Stomach (tissue), 8 donors: ENCODE measurements at regions not wholly inside any gene's neighbourhood (a gene's known extent, or its start where the extent isn't known, plus 50 kb on each side); places are given as distances from the start of the nearest gene placed in this dataset.

ENCODE experiments used
- DNase-seq, 2 donors: peaks; one replicate each; pipeline versions ENCODE4 v3.0.0 to v3.0.0-alpha.2; 2013 to 2019
- H3K27ac ChIP-seq, 5 donors: fragments of 200-600 bp in 4 of 5; sonication (generic) in 4 of 5; one replicate each; pipeline ENCODE4 v1.5.1; 2013 to 2019; ENCODE audit warnings: mild to moderate bottlenecking in 1 of 5, moderate library complexity in 1 of 5
- H3K27me3 ChIP-seq, 3 donors: fragments of 200-600 bp; sonication (generic); one replicate each; pipeline ENCODE4 v1.5.1; 2017 to 2019; ENCODE audit warnings: mixed run types in 1 of 3
- H3K36me3 ChIP-seq, 4 donors: fragments of 200-600 bp; sonication (generic); 1 replicate in 3 of 4; 2 replicates in 1 of 4; pipeline ENCODE4 v1.5.1; 2016 to 2019
- H3K4me1 ChIP-seq, 4 donors: fragments of 200-600 bp; sonication (generic); one replicate each; pipeline ENCODE4 v1.5.1; 2016 to 2019
- H3K4me3 ChIP-seq, 4 donors: fragments of 200-600 bp; sonication (generic) in 3 of 4; one replicate each; pipeline ENCODE4 v1.5.1; 2016 to 2019; ENCODE audit warnings: mild to moderate bottlenecking in 1 of 4
- H3K9me3 ChIP-seq, 4 donors: fragments of 200-600 bp; sonication (generic); one replicate each; pipeline ENCODE4 v1.5.1; 2016 to 2019
- EP300 ChIP-seq: sonication (generic); formaldehyde crosslinking; IDR thresholded peaks from one replicate; pipeline ENCODE4 v1.6.1; 2017; ENCODE audit warnings: antibody characterized with exemption
- POLR2A ChIP-seq, 4 donors: fragments of 450-650 bp; IDR thresholded peaks; one replicate each; pipeline ENCODE4 v1.6.1; 2016; ENCODE audit warnings: antibody characterized with exemption in 4 of 4, control low read depth in 2 of 4, mild to moderate bottlenecking in 1 of 4, moderate library complexity in 1 of 4
- POLR2AphosphoS5 ChIP-seq, 3 donors: sonication (generic); formaldehyde crosslinking; IDR thresholded peaks; one replicate each; pipeline ENCODE4 v1.6.1; 2016; ENCODE audit warnings: antibody characterized with exemption in 3 of 3
- WGBS, 5 donors: extraction: QIAGEN DNeasy Blood & Tissue Kit in 3 of 5; methylation state at CpG; one replicate each; pipeline versions ENCODE4 v1.1.5 to v1.1.7; 2013 to 2018; 5-methylcytosine and 5-hydroxymethylcytosine counted together
- intact Hi-C: fragments of 100-400 bp; cut with DNase I; formaldehyde crosslinking; loops from one replicate; pipeline ENCODE4 v1.15.1; 2023; ENCODE audit warnings: low total_unique reads
- TF ChIP-seq, protein P1 (sequence below), 7 experiments: fragments of 450-650 bp in 4 of 7; fragments of 200-600 bp in 3 of 7; sonication (generic) in 3 of 7; IDR thresholded peaks; one replicate each; pipeline ENCODE4 v1.5.1; 2016 to 2019; ENCODE audit warnings: antibody characterized with exemption in 7 of 7, control low read depth in 2 of 7, mild to moderate bottlenecking in 1 of 7
- donor health status: healthy with polysubstance abuse.
- donor health status: Bipolar disorder and iron deficiency.
- donor health status: healthy.

DNA sequence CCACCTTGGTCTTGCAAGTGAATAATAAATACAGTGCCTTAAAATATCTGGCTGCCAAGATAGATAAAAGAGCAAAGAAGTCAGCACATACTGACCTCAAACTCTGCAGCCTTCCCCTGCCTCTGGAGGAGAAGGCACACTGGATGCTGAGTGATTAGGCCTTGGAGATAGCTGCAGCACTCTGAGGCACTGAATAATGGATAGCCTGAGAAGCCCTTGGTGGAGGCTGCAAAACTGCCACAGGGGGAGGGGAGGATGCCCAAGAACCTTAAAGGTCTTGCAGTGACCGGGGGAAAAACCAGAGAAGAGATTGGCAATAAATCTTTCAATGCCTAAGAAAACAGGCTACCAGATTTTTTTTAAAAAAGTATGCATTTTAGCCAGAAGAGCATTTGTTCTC, 167.4 kb upstream of the PRMT6 start:
- no peak overlapping the region for H3K27ac ChIP-seq
- no peak for DNase-seq
- TF ChIP-seq, protein P1, sequence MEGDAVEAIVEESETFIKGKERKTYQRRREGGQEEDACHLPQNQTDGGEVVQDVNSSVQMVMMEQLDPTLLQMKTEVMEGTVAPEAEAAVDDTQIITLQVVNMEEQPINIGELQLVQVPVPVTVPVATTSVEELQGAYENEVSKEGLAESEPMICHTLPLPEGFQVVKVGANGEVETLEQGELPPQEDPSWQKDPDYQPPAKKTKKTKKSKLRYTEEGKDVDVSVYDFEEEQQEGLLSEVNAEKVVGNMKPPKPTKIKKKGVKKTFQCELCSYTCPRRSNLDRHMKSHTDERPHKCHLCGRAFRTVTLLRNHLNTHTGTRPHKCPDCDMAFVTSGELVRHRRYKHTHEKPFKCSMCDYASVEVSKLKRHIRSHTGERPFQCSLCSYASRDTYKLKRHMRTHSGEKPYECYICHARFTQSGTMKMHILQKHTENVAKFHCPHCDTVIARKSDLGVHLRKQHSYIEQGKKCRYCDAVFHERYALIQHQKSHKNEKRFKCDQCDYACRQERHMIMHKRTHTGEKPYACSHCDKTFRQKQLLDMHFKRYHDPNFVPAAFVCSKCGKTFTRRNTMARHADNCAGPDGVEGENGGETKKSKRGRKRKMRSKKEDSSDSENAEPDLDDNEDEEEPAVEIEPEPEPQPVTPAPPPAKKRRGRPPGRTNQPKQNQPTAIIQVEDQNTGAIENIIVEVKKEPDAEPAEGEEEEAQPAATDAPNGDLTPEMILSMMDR (IDR thresholded peaks at IDR 0.05) = no peak
- TF ChIP-seq POLR2A (IDR thresholded peaks at IDR 0.05) (no peak), EP300 (no peak), POLR2AphosphoS5 (IDR thresholded peaks at IDR 0.05) (no peak)
- no peaks in the 10 kb centered on the region for H3K27me3 ChIP-seq
- H3K36me3 ChIP-seq = no peaks in the 10 kb centered on the region
- no peak overlapping the region for H3K4me3 ChIP-seq
- no peaks in the 10 kb centered on the region for H3K9me3 ChIP-seq
- intact Hi-C loops = no loop called here
- WGBS, 5 donors = 21 to 59% (median 41%) methylated on average over 1 of the region's 1 CpG
- no peaks in the 10 kb centered on the region for H3K4me1 ChIP-seq

DNA sequence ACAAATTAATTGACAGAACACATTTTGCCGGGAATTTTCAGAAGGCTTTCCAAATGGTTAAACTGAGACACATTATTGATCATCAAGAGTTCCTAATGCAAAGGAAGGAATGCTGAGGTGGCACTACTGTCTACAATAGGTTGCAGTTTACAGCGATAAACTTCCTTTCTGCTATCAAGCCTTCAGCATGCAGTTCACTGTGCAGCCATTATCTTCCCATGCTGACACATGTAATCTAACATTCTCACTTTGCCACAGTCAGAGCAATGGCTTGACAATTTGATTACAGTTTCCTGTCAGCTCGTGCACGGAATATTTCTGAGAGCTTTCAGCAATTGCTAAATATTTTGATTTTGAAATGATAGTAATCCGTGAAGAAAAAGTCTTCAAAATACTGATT, 166.9 kb upstream of the PRMT6 start:
- WGBS, 5 donors = 24 to 41% (median 29%) methylated on average over 5 of the region's 5 CpGs
- intact Hi-C loops = no loop called here
- no peaks in the 10 kb centered on the region for H3K4me1 ChIP-seq

DNA sequence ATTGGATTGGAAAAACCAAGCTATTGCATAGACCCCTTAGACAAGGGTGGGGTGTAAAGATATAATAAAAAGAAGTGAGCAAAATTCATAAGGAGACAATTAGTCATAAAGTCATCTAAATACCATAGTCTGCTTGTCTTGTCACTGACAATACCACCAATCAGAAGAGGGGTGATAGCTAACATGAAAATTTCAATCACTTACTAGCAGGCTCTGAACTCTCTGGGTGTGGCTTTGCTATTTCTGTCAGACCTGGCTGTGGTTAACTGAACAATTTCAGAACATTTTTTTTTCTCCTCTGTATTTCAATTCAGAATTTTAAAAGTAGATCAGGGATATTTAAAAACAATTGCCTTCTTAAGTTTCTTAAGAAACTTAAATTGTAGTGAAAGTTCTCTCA, 158.5 kb upstream of the PRMT6 start:
- DNase-seq = no peak
- no peaks in the 10 kb centered on the region for H3K36me3 ChIP-seq
- no peaks in the 10 kb centered on the region for H3K27me3 ChIP-seq
- intact Hi-C loops = no loop called here
- TF ChIP-seq POLR2AphosphoS5 (IDR thresholded peaks at IDR 0.05) (no peak), POLR2A (IDR thresholded peaks at IDR 0.05) (no peak), EP300 (no peak)
- TF ChIP-seq, protein P1 (IDR thresholded peaks at IDR 0.05) = no peak
- no peak overlapping the region for H3K27ac ChIP-seq
- no peaks in the 10 kb centered on the region for H3K4me1 ChIP-seq
- no peak overlapping the region for H3K4me3 ChIP-seq
- no peaks in the 10 kb centered on the region for H3K9me3 ChIP-seq

More for the DNA sequence above, 166.9 kb upstream of the PRMT6 start:
- Histone ChIP-seq H3K9me3 (no peaks in the 10 kb centered on the region), H3K4me3 (no peak overlapping the region), H3K27ac (no peak overlapping the region), H3K36me3 (no peaks in the 10 kb centered on the region), H3K27me3 (no peaks in the 10 kb centered on the region)
- DNase-seq = no peak
- no peak for TF ChIP-seq POLR2AphosphoS5 (IDR thresholded peaks at IDR 0.05)
- TF ChIP-seq, protein P1 (IDR thresholded peaks at IDR 0.05) = no peak
- TF ChIP-seq EP300 = no peak
- TF ChIP-seq POLR2A (IDR thresholded peaks at IDR 0.05) = no peak

DNA sequence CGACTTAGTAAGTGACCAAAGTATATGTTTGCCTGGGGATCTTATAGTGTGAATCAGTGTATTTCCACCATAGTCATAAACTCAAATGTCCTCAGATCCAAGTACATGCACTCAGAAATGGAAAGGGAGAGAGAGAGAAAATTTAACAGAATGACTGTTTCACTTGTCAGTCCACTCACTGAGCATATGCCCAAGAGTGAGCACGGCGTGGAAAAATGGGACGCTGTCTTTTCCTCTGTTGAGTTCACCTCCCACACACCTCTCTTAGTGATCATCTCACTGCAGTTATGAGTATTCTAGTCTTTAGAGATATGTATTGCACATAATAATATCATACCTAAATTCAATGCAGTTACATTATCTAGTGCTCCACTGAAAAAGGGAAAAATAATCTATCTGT, 156.8 kb upstream of the PRMT6 start:
- no peaks in the 10 kb centered on the region for H3K4me1 ChIP-seq
- no peaks in the 10 kb centered on the region for H3K9me3 ChIP-seq
- 84 to 87% (median 86%) methylated on average over 4 of the region's 4 CpGs for WGBS, 5 donors
- no peak overlapping the region for H3K4me3 ChIP-seq
- H3K36me3 ChIP-seq = no peaks in the 10 kb centered on the region
- intact Hi-C loops = no loop called here
- no peak for DNase-seq
- no peak overlapping the region for H3K27ac ChIP-seq
- TF ChIP-seq, protein P1 (IDR thresholded peaks at IDR 0.05) = no peak
- no peak for TF ChIP-seq POLR2AphosphoS5 (IDR thresholded peaks at IDR 0.05)
- TF ChIP-seq EP300 = no peak
- no peak for TF ChIP-seq POLR2A (IDR thresholded peaks at IDR 0.05)
- no peaks in the 10 kb centered on the region for H3K27me3 ChIP-seq

DNA sequence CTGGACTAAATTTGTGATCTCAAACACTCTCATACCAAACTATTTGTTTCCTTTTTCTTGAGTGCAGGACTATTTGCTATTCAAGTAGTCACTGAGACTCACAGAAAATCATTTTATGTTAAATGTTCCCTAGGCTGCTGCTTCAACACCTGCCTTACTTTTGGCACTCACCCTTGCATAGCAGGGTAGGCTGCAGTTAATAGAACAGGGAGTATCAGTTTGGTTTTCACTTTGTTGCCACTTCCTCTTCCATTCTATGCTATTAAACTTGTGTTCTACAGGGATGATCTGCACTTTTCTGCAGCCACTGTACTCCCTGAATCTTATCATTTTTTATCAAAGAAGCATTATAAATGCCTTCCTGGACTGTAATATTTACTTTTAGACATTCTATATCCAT, 148.7 kb upstream of the PRMT6 start:
- intact Hi-C loops = no loop called here
- H3K4me3 ChIP-seq = no peak overlapping the region
- TF ChIP-seq POLR2A (IDR thresholded peaks at IDR 0.05) (no peak), EP300 (no peak), POLR2AphosphoS5 (IDR thresholded peaks at IDR 0.05) (no peak)
- TF ChIP-seq, protein P1 (IDR thresholded peaks at IDR 0.05) = no peak

More for the DNA sequence above, 148.7 kb upstream of the PRMT6 start:
- Histone ChIP-seq H3K9me3 (peaks cover 0 to 6% (median 0%) of the 10 kb centered on the region in 4 donors), H3K27ac (no peak overlapping the region), H3K27me3 (no peaks in the 10 kb centered on the region), H3K4me1 (no peaks in the 10 kb centered on the region), H3K36me3 (no peaks in the 10 kb centered on the region)
- no peak for DNase-seq
